GM11168 (cell line): ENCODE measurements at regions not wholly inside any gene's neighbourhood (a gene's known extent, or its start where the extent isn't known, plus 50 kb on each side); places are given as distances from the start of the nearest gene placed in this dataset.

Experiments
- in situ Hi-C: fragments of 300-500 bp; cut with MboI; formaldehyde crosslinking; loops from one replicate; pipeline ENCODE4 v1.12.0; 2022; ENCODE audit warnings: low sequenced_read_pairs; ENCODE audit not compliant: unreplicated experiment

GRCh38 chr4:114280645-114281044, 301.2 kb upstream of the ARSJ start:
- in situ Hi-C loops = no loop called here

GRCh38 chr4:114281164-114281960, 301.9 kb upstream of the ARSJ start:
- in situ Hi-C loops = no loop called here

GRCh38 chr4:114282937-114283336, 303.5 kb upstream of the ARSJ start:
- in situ Hi-C loops = no loop called here

GRCh38 chr4:114284629-114285028, 305.2 kb upstream of the ARSJ start:
- in situ Hi-C loops = no loop called here

- in situ Hi-C loops = no loop called here
Observed at GRCh38 chr4:114286262-114286810, 306.9 kb upstream of the ARSJ start.

- in situ Hi-C loops = no loop called here
Observed at GRCh38 chr4:114287079-114287696, 307.7 kb upstream of the ARSJ start.

GRCh38 chr4:114296126-114296525, 302.5 kb upstream of the UGT8 start:
- in situ Hi-C loops = no loop called here

GRCh38 chr4:114302472-114302871, 296.1 kb upstream of the UGT8 start:
- in situ Hi-C loops = no loop called here

- in situ Hi-C loops = no loop called here
Observed at GRCh38 chr4:114304046-114304445, 294.6 kb upstream of the UGT8 start.

GRCh38 chr4:114304567-114304966, 294.0 kb upstream of the UGT8 start:
- in situ Hi-C loops = no loop called here

GRCh38 chr4:114306946-114307345, 291.7 kb upstream of the UGT8 start:
- in situ Hi-C loops = no loop called here

GRCh38 chr4:114310296-114310925, 288.2 kb upstream of the UGT8 start:
- in situ Hi-C loops = no loop called here

GRCh38 chr4:114311787-114312186, 286.8 kb upstream of the UGT8 start:
- in situ Hi-C loops = no loop called here

- in situ Hi-C loops = no loop called here
Observed at GRCh38 chr4:114312338-114312737, 286.3 kb upstream of the UGT8 start.

GRCh38 chr4:114316789-114317188, 281.8 kb upstream of the UGT8 start:
- in situ Hi-C loops = no loop called here

GRCh38 chr4:114317564-114317963, 281.0 kb upstream of the UGT8 start:
- in situ Hi-C loops = no loop called here

- in situ Hi-C loops = no loop called here
Observed at GRCh38 chr4:114318309-114318708, 280.3 kb upstream of the UGT8 start.

- in situ Hi-C loops = no loop called here
Observed at GRCh38 chr4:114320126-114320525, 278.5 kb upstream of the UGT8 start.

- in situ Hi-C loops = no loop called here
Observed at GRCh38 chr4:114321366-114321765, 277.2 kb upstream of the UGT8 start.

- in situ Hi-C loops = no loop called here
Observed at GRCh38 chr4:114323841-114324240, 274.8 kb upstream of the UGT8 start.

GRCh38 chr4:114326358-114326757, 272.2 kb upstream of the UGT8 start:
- in situ Hi-C loops = no loop called here
